GM12892 (cell line): ENCODE measurements at regions not wholly inside any gene's neighbourhood (a gene's known extent, or its start where the extent isn't known, plus 50 kb on each side); places are given as distances from the start of the nearest gene placed in this dataset.

Experiments
- POLR2A ChIP-seq: IDR thresholded peaks from 2 replicates; pipeline ENCODE4 v1.6.1; 2011; ENCODE audit warnings: low read depth, low read length, control low read depth
- POLR2AphosphoS5 ChIP-seq: IDR thresholded peaks from 2 replicates; pipeline ENCODE4 v1.6.1; 2011; ENCODE audit warnings: low read depth, low read length, control low read depth

- TF ChIP-seq POLR2AphosphoS5 (no peak), POLR2A (no peak)
Observed at GRCh38 chrX:121671649-121672048, 624.2 kb downstream of the GLUD2 start.
